ENCODE measurements at regions not wholly inside any gene's neighbourhood (a gene's known extent, or its start where the extent isn't known, plus 50 kb on each side); places are given as distances from the start of the nearest gene placed in this dataset.

GRCh38 chr2:225170162-225170561 is 127.9 kb upstream of the DOCK10 start:
- H3K4me1 ChIP-seq (ENCODE audit: insufficient read depth, low read length, poor library complexity, severe bottlenecking) = no peaks in the 10 kb centered on the region
- DNase-seq (ENCODE audit: low spot score) = no peak
- H2AFZ ChIP-seq (ENCODE audit: low read length) = no peak overlapping the region
- POLR2A ChIA-PET = interaction anchor here (0.5 to 1.4 kb wide), 3 partner anchors 8 to 619 kb away, joined by 3 read pairs; no protein-coding TSS in a partner anchor
- no peaks in the 10 kb centered on the region for H3K9me2 ChIP-seq (ENCODE audit: insufficient read depth, low read length)
- no peaks in the 10 kb centered on the region for H3K9me3 ChIP-seq (ENCODE audit: low read length)
- TF ChIP-seq EZH2phosphoT487 (IDR thresholded peaks at IDR 0.05; ENCODE audit: borderline replicate concordance, low read depth, low read length) = no peak
- H3K27ac ChIP-seq (ENCODE audit: low read depth, low read length, poor library complexity, severe bottlenecking) = no peak overlapping the region
- H3K36me3 ChIP-seq (ENCODE audit: insufficient read depth, low read length) = no peaks in the 10 kb centered on the region
- CTCF ChIA-PET (ENCODE audit: unreplicated experiment) = no interaction called here
- no peaks in the 10 kb centered on the region for H3K79me2 ChIP-seq (ENCODE audit: insufficient read depth, low read depth, low read length)
- no peak overlapping the region for H3K4me3 ChIP-seq (ENCODE audit: low read depth, low read length, poor library complexity, severe bottlenecking)
- intact Hi-C loops (cut with micrococcal nuclease; ENCODE audit: unreplicated experiment) = no loop called here
- H3K4me2 ChIP-seq (ENCODE audit: low read length) = no peak overlapping the region
- H4K20me1 ChIP-seq (ENCODE audit: insufficient read depth, low read length) = no peaks in the 10 kb centered on the region
- BruUV-seq (replicated peaks) = no TSS peak

- Histone ChIP-seq H2AFZ (ENCODE audit: low read length) (no peak overlapping the region), H3K27ac (ENCODE audit: low read depth, low read length, poor library complexity, severe bottlenecking) (no peak overlapping the region), H3K36me3 (ENCODE audit: insufficient read depth, low read length) (no peaks in the 10 kb centered on the region), H3K4me3 (ENCODE audit: low read depth, low read length, poor library complexity, severe bottlenecking) (no peak overlapping the region), H3K79me2 (ENCODE audit: insufficient read depth, low read depth, low read length) (no peaks in the 10 kb centered on the region), H3K9me2 (ENCODE audit: insufficient read depth, low read length) (no peaks in the 10 kb centered on the region), H4K20me1 (ENCODE audit: insufficient read depth, low read length) (no peaks in the 10 kb centered on the region), H3K4me2 (ENCODE audit: low read length) (no peak overlapping the region), H3K9me3 (ENCODE audit: low read length) (no peaks in the 10 kb centered on the region), H3K4me1 (ENCODE audit: insufficient read depth, low read length, poor library complexity, severe bottlenecking) (no peaks in the 10 kb centered on the region)
- no peak for TF ChIP-seq EZH2phosphoT487 (IDR thresholded peaks at IDR 0.05; ENCODE audit: borderline replicate concordance, low read depth, low read length)
- no peak for TF ChIP-seq CTCF (conservative IDR thresholded peaks at IDR 0.05; ENCODE audit: low read length)
- no peak for DNase-seq (ENCODE audit: low spot score)
- BruUV-seq (replicated peaks) = no TSS peak
- POLR2A ChIA-PET = interaction anchor here (1.4 kb wide), 1 partner anchor 9 kb away, joined by 3 read pairs; no protein-coding TSS in a partner anchor
- CTCF ChIA-PET (ENCODE audit: unreplicated experiment) = no interaction called here
- intact Hi-C loops (cut with micrococcal nuclease; ENCODE audit: unreplicated experiment) = no loop called here
These were observed 127.1 kb upstream of the DOCK10 start for GRCh38 chr2:225169396-225169795.

GRCh38 chr2:225165052-225165451 is 122.8 kb upstream of the DOCK10 start:
- H3K4me3 ChIP-seq (ENCODE audit: low read depth, low read length, poor library complexity, severe bottlenecking) = no peak overlapping the region
- intact Hi-C loops (cut with micrococcal nuclease; ENCODE audit: unreplicated experiment) = no loop called here
- H3K36me3 ChIP-seq (ENCODE audit: insufficient read depth, low read length) = no peaks in the 10 kb centered on the region
- H3K79me2 ChIP-seq (ENCODE audit: insufficient read depth, low read depth, low read length) = no peaks in the 10 kb centered on the region
- TF ChIP-seq CTCF (conservative IDR thresholded peaks at IDR 0.05; ENCODE audit: low read length) = no peak
- TF ChIP-seq EZH2phosphoT487 (IDR thresholded peaks at IDR 0.05; ENCODE audit: borderline replicate concordance, low read depth, low read length) = no peak
- H3K27ac ChIP-seq (ENCODE audit: low read depth, low read length, poor library complexity, severe bottlenecking) = no peak overlapping the region
- H3K4me2 ChIP-seq (ENCODE audit: low read length) = peak overlapping the region; percentile 37
- no TSS peak for BruUV-seq (replicated peaks)
- CTCF ChIA-PET (ENCODE audit: unreplicated experiment) = no interaction called here
- no peaks in the 10 kb centered on the region for H3K9me3 ChIP-seq (ENCODE audit: low read length)
- POLR2A ChIA-PET = interaction anchor here (1.0 kb wide), 1 partner anchor 13 kb away, joined by 3 read pairs; no protein-coding TSS in a partner anchor
- no peaks in the 10 kb centered on the region for H3K4me1 ChIP-seq (ENCODE audit: insufficient read depth, low read length, poor library complexity, severe bottlenecking)
- H3K9me2 ChIP-seq (ENCODE audit: insufficient read depth, low read length) = no peaks in the 10 kb centered on the region
- H2AFZ ChIP-seq (ENCODE audit: low read length) = peak overlapping the region; percentile 84
- H4K20me1 ChIP-seq (ENCODE audit: insufficient read depth, low read length) = no peaks in the 10 kb centered on the region
- DNase-seq (ENCODE audit: low spot score) = no peak

Data from OCI-LY7 (cell line).